GM12891 (cell line): ENCODE measurements at regions not wholly inside any gene's neighbourhood (a gene's known extent, or its start where the extent isn't known, plus 50 kb on each side); places are given as distances from the start of the nearest gene placed in this dataset.

Experiments
- DNase-seq: peaks from one replicate; pipeline ENCODE4 v3.0.0; 2011; ENCODE audit warnings: low spot score; ENCODE audit not compliant: insufficient read length
- FAIRE-seq: peaks from 2 replicates; lab custom pipeline; 2011; peaks lifted over from hg19 to GRCh38; lab: Jason Lieb, UNC
- PAX5 ChIP-seq: IDR thresholded peaks from 2 replicates; pipeline ENCODE4 v1.6.1; 2011; ENCODE audit warnings: low read length, moderate library complexity, mild to moderate bottlenecking; ENCODE audit not compliant: insufficient read depth, severe bottlenecking
- POLR2A ChIP-seq: IDR thresholded peaks from 2 replicates; pipeline ENCODE4 v1.6.1; 2011; ENCODE audit warnings: low read depth, low read length, control low read depth
- POLR2AphosphoS5 ChIP-seq: IDR thresholded peaks from 2 replicates; pipeline ENCODE4 v1.6.1; 2011; ENCODE audit warnings: low read depth, low read length, control low read depth
- POU2F2 ChIP-seq: IDR thresholded peaks from 2 replicates; pipeline ENCODE4 v1.6.1; 2011; ENCODE audit warnings: low read depth, mild to moderate bottlenecking, control low read depth, low read length, moderate library complexity
- SPI1 ChIP-seq: IDR thresholded peaks from 2 replicates; pipeline ENCODE4 v1.6.1; 2011; ENCODE audit warnings: low read depth, low read length, control low read depth
- TAF1 ChIP-seq: IDR thresholded peaks from 2 replicates; pipeline ENCODE4 v1.6.1; 2011; ENCODE audit warnings: low read depth, low read length, control low read depth

DNA sequence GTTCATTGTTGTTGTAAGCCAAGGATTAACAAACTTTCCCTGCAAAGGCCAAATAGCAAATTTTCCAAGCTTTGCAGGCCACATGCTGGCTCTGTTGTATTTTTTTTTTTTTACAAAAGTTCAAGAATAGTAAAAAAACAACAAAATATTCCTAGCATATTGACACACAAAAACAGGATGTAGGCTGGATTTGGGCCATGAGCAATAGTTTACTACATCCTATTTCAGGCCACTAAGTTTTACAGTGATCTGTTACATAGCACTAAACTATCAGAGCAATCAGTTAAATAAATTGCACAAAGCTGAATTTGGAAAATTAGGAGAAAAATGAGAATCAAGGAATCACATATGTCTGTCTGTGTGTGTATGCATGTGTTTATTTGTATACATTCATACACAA lies 491.8 kb upstream of the GHITM start:
- no peak for DNase-seq
- no peak for TF ChIP-seq POLR2A
- TF ChIP-seq POU2F2, result no peak
- no peak for TF ChIP-seq SPI1
- no peak for TF ChIP-seq TAF1
- TF ChIP-seq PAX5, result no peak
- no peak for TF ChIP-seq POLR2AphosphoS5
- no peak for FAIRE-seq

DNA sequence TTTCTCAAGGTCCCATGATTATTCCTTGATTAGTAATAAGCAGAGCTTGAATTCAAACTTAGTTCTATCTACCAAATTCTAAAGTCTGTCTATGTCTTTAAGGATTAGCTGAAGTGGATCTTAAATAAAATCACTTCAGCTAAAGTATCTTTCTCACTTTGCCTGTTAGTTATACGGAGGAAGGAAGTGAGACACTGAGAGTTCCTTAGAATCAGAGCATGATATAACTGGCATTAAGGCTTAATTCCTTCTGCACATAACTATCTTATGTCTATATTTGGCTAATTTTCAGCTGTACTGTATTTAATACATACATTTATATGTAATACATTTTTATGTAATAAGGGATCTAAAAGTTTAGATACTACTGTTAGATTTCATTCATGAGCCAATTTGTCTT lies 491.1 kb upstream of the GHITM start:
- DNase-seq, result no peak
- FAIRE-seq, result no peak
- TF ChIP-seq SPI1 (0 out of 2 replicates have a peak, but pooled peaks have one; percentile 6), POLR2A (no peak), TAF1 (no peak)

DNA sequence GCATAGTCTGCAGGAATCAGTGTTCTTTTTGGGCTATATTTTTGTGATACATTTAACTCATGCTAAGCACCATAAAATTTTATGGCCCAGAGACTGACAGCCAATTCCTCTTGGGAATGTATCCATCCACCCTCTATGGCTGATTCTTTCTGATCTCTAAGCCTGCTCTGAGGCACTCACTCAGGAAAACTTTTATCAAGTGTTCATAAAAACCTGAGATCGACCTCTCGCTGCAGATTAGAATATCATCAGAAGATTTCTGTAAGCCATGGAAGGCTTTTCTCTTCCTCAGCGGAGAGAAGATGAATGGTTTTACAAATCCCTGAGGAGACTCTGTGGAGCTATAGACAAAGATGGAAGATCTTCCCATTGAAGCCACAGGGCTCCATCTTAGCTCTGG lies 489.8 kb upstream of the GHITM start:
- DNase-seq, result no peak
- FAIRE-seq, result no peak
- TF ChIP-seq POU2F2, result no peak
- no peak for TF ChIP-seq POLR2A
- TF ChIP-seq SPI1, result no peak
- TF ChIP-seq POLR2AphosphoS5, result no peak
- no peak for TF ChIP-seq TAF1

DNA sequence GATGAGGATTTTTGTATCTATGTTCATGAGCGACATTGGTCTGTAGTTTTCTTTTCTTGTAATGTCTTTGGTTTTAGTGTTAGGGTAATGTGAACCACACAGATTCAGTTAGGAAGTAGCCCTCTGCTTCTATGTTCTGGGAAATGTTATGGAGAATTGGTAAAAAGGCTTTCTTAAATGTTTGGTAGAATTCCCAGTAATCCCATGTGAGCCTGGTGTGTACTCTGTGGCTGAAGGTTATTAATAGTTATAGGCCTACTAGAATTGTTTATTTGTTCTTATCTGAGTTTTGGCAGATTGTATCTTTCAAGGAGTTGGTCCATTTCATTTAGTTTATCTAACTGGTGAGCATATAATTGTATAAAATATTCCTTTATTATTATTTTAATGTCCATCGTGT lies 484.6 kb upstream of the GHITM start:
- FAIRE-seq, result no peak
- no peak for TF ChIP-seq TAF1
- no peak for TF ChIP-seq SPI1
- TF ChIP-seq POLR2A, result no peak
- no peak for TF ChIP-seq PAX5
- TF ChIP-seq POU2F2, result no peak
- TF ChIP-seq POLR2AphosphoS5, result no peak

DNA sequence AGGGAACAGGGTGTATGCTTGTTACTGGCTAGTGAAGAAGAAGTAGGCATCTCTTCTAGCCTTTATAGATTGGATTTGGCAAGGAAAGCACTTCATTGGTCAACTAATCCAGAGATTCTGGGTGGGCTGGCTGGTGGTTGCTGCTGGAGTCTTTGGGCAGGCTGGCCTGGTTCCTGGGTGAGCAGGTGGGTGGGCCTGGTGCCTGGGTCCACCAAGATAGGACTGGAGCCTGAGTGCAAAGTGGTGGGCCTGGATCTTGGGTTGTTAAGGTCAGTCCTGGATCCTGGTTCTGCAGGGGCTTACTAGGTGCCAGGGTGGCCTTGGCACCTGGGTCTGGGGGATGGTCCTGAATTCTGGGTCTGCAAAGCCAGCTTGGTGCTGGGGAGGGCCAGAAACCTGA lies 482.4 kb upstream of the GHITM start:
- DNase-seq, result no peak
- TF ChIP-seq POLR2AphosphoS5 (no peak), POU2F2 (no peak), TAF1 (no peak), POLR2A (no peak), PAX5 (no peak), SPI1 (no peak)
- FAIRE-seq, result no peak

More for the DNA sequence above, 484.6 kb upstream of the GHITM start:
- no peak for DNase-seq

DNA sequence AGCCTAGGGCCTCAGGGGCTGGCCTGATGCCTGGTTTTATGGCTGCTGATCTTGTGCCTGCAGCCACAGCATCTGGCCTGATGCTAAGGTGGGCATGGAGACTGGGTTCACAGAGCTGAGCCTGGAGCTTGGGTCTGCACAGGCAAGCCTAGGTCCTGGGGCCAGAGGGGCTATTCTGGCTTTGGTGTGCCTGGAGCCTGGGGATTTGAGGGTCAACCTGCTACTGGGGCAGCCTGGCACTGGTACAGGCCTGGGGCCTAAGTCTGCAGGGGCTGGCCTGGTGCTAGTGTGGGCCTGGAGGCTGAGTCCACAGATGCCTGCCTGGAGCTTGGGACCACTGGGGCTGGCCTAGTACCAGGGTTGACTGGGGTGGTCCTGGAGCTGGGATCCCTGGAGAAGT lies 481.8 kb upstream of the GHITM start:
- FAIRE-seq (no peak), DNase-seq (no peak)
- no peak for TF ChIP-seq POU2F2
- TF ChIP-seq POLR2A, result no peak
- TF ChIP-seq TAF1, result no peak
- TF ChIP-seq SPI1, result no peak
- TF ChIP-seq POLR2AphosphoS5, result no peak
- no peak for TF ChIP-seq PAX5

DNA sequence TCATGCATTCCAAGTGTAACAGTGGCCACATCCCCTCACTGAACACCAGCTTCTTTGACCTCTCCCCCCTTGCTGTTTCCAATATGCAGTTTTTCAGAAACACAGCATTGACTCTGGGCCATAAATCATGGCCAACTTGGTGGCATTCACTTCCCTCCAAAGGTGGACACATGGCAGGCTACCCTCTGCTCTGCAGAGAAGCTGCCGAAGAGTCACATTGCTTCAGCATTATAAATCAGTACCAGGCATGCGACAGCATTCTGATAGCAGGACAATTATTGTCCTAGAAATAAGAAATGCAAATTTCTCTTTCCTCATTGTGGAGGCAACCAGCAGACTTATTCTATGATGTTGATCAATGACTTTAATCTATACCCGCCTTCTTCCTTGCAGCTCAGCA lies 475.4 kb upstream of the GHITM start:
- no peak for TF ChIP-seq POLR2A
- TF ChIP-seq TAF1, result no peak
- TF ChIP-seq PAX5, result no peak
- TF ChIP-seq SPI1, result no peak
- no peak for TF ChIP-seq POLR2AphosphoS5
- no peak for TF ChIP-seq POU2F2
- FAIRE-seq, result no peak

DNA sequence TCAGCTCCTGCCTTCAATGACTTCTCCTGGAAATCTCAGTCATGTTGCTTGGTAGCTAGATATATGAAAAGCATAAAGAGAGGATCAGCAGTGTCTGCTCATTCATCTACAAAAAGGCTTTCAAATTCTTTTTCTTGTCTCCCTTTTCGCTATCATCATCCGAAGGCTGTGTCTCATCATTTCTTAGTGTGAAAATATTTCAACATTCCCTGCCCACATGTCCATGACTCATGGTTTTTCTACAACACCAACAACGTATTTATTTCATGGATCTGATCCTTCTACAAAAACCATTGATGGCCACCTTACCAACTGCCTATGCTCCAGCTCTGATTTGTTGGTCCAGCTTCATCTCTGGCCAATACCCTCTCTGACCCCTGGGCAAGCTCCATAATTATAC lies 472.5 kb upstream of the GHITM start:
- FAIRE-seq, result no peak

More for the DNA sequence above, 475.4 kb upstream of the GHITM start:
- no peak for DNase-seq

DNA sequence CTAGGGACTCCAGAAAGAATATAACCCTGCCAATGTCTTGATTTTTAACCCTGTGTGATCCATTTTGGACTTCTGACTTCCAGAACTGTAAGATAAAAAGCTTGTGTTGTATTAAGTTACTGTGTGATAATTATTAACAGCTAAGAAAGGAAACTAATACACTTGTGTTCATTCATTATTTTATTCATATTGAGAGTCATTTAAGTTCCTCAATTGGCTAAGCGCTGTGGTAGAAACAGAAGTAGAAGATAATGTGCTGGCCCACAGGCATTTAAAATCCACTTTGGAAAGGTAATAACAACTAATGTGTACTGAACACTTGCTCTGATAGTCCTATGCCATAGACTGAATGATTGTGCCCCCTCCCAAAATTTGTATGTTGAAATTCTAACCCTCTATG lies 471.7 kb upstream of the GHITM start:
- TF ChIP-seq POLR2AphosphoS5 (no peak), SPI1 (no peak), POLR2A (no peak), PAX5 (no peak), POU2F2 (no peak), TAF1 (no peak)
- FAIRE-seq (no peak), DNase-seq (no peak)

More for the DNA sequence above, 472.5 kb upstream of the GHITM start:
- DNase-seq, result no peak
- TF ChIP-seq PAX5, result no peak
- no peak for TF ChIP-seq POLR2AphosphoS5
- TF ChIP-seq SPI1, result no peak
- no peak for TF ChIP-seq POU2F2
- TF ChIP-seq TAF1, result no peak
- no peak for TF ChIP-seq POLR2A

DNA sequence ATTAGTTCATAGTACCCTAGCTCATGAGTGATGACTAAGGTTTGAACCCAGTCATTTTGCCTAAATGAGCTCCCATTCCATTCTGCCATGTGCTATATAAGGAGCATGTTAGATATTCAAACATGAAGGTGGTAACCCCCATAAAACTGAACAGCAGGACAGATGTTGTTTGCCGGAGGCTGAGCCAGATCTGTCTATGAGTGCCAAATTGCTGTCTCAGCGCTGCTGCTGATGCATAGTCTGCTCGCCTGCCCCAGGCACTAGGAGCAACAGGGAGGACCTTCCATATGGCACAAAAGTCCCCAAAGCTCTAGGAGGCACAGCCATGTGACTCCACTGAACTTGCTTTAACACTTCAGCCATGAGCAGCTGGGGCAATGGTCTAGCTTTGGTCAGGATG lies 466.0 kb upstream of the GHITM start:
- DNase-seq (no peak), FAIRE-seq (peak; percentile 40)
- no peak for TF ChIP-seq PAX5
- TF ChIP-seq SPI1, result no peak
- no peak for TF ChIP-seq POLR2AphosphoS5
- TF ChIP-seq TAF1, result no peak
- no peak for TF ChIP-seq POU2F2
- no peak for TF ChIP-seq POLR2A

DNA sequence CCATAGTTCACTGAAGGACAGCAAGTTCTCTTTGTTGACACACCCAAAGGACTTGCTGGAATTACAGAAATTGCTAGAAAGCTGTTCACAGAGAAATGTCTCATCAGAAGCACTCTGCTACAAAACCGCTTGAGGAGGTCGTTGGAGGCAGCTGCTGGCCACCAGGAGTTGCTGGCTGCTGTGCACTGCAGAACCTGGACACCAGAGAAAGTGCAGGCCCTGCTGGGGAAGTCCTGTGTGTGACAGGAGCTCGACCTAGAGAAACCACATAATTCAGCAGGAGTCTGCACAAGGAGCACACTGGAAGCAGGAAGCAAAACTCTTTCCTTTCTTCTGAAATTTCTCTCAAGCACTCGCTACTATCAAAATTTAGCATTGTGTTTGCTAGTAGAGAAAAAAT lies 461.5 kb upstream of the GHITM start:
- TF ChIP-seq POLR2AphosphoS5, result no peak
- no peak for TF ChIP-seq SPI1
- TF ChIP-seq TAF1, result no peak
- TF ChIP-seq POLR2A, result no peak
- no peak for TF ChIP-seq PAX5
- TF ChIP-seq POU2F2, result no peak
- DNase-seq, result no peak
- peak; percentile 55 for FAIRE-seq

DNA sequence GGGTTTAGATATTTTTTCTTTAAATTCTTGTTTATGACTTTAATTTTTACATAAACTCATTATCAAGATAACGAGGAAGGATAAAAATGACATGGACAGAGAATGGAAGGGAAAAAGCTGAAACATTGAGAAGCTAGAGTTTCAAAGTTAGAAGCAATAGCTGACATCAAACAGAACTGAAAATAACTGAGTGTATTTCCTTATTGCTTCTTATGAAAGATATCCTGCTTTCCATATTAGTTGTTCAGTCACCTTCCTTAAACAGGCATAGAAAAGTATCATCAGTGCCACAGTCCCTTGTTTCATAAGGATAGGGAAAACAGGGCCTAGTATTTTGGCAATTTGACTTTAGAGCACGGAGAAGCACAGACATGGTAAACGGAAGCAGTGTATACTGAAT lies 460.5 kb upstream of the GHITM start:
- DNase-seq (no peak), FAIRE-seq (peak; percentile 60)
- TF ChIP-seq POU2F2 (no peak), PAX5 (no peak), SPI1 (no peak), POLR2AphosphoS5 (no peak), TAF1 (no peak), POLR2A (no peak)
